ENCODE measurements at regions not wholly inside any gene's neighbourhood (a gene's known extent, or its start where the extent isn't known, plus 50 kb on each side); places are given as distances from the start of the nearest gene placed in this dataset.
"Not testable (repeated sequence)": the region's sequence is repeated elsewhere in the genome, so short reads cannot be mapped to it uniquely, and the experiment has no call there.

GRCh38 chr6:72457738-72458137, 164.1 kb upstream of the KCNQ5 start:
- DNase-seq (ENCODE audit: low spot score): no peak

- DNase-seq (ENCODE audit: low spot score): no peak
Measured at GRCh38 chr6:72458521-72458920, 163.3 kb upstream of the KCNQ5 start.

- DNase-seq (ENCODE audit: low spot score): no peak
Measured at GRCh38 chr6:72461144-72461543, 160.7 kb upstream of the KCNQ5 start.

- no peak for DNase-seq (ENCODE audit: low spot score)
Measured at GRCh38 chr6:72464246-72464645, 157.6 kb upstream of the KCNQ5 start.

GRCh38 chr6:72464791-72465691, 156.8 kb upstream of the KCNQ5 start:
- no peak for DNase-seq (ENCODE audit: low spot score)

- DNase-seq (ENCODE audit: low spot score): no peak
Measured at GRCh38 chr6:72466471-72466870, 155.4 kb upstream of the KCNQ5 start.

GRCh38 chr6:72466971-72467566, 154.8 kb upstream of the KCNQ5 start:
- peak; percentile 63 for DNase-seq (ENCODE audit: low spot score)

- not testable (repeated sequence) for DNase-seq (ENCODE audit: low spot score)
Measured at GRCh38 chr6:72469406-72469983, 152.4 kb upstream of the KCNQ5 start.

GRCh38 chr6:72476051-72476450, 145.8 kb upstream of the KCNQ5 start:
- no peak for DNase-seq (ENCODE audit: low spot score)

- DNase-seq (ENCODE audit: low spot score): no peak
Measured at GRCh38 chr6:72476646-72477045, 145.2 kb upstream of the KCNQ5 start.

- no peak for DNase-seq (ENCODE audit: low spot score)
Measured at GRCh38 chr6:72495441-72495840, 126.4 kb upstream of the KCNQ5 start.

GRCh38 chr6:72497186-72497585, 124.7 kb upstream of the KCNQ5 start:
- no peak for DNase-seq (ENCODE audit: low spot score)

- DNase-seq (ENCODE audit: low spot score): no peak
Measured at GRCh38 chr6:72500669-72501068, 121.2 kb upstream of the KCNQ5 start.

- no peak for DNase-seq (ENCODE audit: low spot score)
Measured at GRCh38 chr6:72504406-72504805, 117.5 kb upstream of the KCNQ5 start.

- no peak for DNase-seq (ENCODE audit: low spot score)
Measured at GRCh38 chr6:72505446-72505845, 116.4 kb upstream of the KCNQ5 start.

GRCh38 chr6:72519871-72520270, 102.0 kb upstream of the KCNQ5 start:
- DNase-seq (ENCODE audit: low spot score): no peak

GRCh38 chr6:72521684-72522083, 100.2 kb upstream of the KCNQ5 start:
- no peak for DNase-seq (ENCODE audit: low spot score)

- DNase-seq (ENCODE audit: low spot score): no peak
Measured at GRCh38 chr6:72522735-72523141, 99.1 kb upstream of the KCNQ5 start.

GRCh38 chr6:72524011-72524645, 97.7 kb upstream of the KCNQ5 start:
- DNase-seq (ENCODE audit: low spot score): no peak

GRCh38 chr6:72525821-72526510, 95.9 kb upstream of the KCNQ5 start:
- DNase-seq (ENCODE audit: low spot score): no peak

- no peak for DNase-seq (ENCODE audit: low spot score)
Measured at GRCh38 chr6:72530152-72530551, 91.7 kb upstream of the KCNQ5 start.

- DNase-seq (ENCODE audit: low spot score): no peak
Measured at GRCh38 chr6:72530750-72531149, 91.1 kb upstream of the KCNQ5 start.

Measured in globus pallidus (tissue), 1 donor.